Thyroid gland (tissue), 4 donors: ENCODE measurements at regions not wholly inside any gene's neighbourhood (a gene's known extent, or its start where the extent isn't known, plus 50 kb on each side); places are given as distances from the start of the nearest gene placed in this dataset.

Experiments used
- DNase-seq, 2 donors: peaks; one replicate each; pipeline ENCODE4 v3.0.0-alpha.2; 2019
- H3K27ac ChIP-seq, 3 donors: fragments of 200-600 bp; sonication (generic); 1 replicate in 2 of 3; 2 replicates in 1 of 3; pipeline ENCODE4 v1.5.1; 2016 to 2019; ENCODE audit warnings: mild to moderate bottlenecking in 1 of 3, moderate library complexity in 1 of 3
- H3K27me3 ChIP-seq: fragments of 200-600 bp; sonication (generic); one replicate; pipeline ENCODE4 v1.5.1; 2019
- H3K36me3 ChIP-seq, 2 donors: fragments of 200-600 bp; sonication (generic); one replicate each; pipeline ENCODE4 v1.5.1; 2016 to 2019
- H3K4me1 ChIP-seq, 2 donors: fragments of 200-600 bp; sonication (generic); one replicate each; pipeline ENCODE4 v1.5.1; 2017 to 2019
- H3K4me3 ChIP-seq, 3 donors: fragments of 200-600 bp; sonication (generic); replicated peaks in 1 of 3; 1 replicate in 2 of 3; 2 replicates in 1 of 3; pipeline ENCODE4 v1.5.1; 2016; ENCODE audit warnings: mild to moderate bottlenecking in 1 of 3
- H3K9me3 ChIP-seq: fragments of 200-600 bp; sonication (generic); one replicate; pipeline ENCODE4 v1.5.1; 2017
- POLR2A ChIP-seq, 2 donors: fragments of 450-650 bp; IDR thresholded peaks; one replicate each; pipeline ENCODE4 v1.6.1; 2017; ENCODE audit warnings: antibody characterized with exemption in 2 of 2, mild to moderate bottlenecking in 2 of 2, moderate library complexity in 1 of 2
- WGBS, 2 donors: methylation state at CpG; one replicate each; pipeline ENCODE4 v1.1.5; 2017; 5-methylcytosine and 5-hydroxymethylcytosine counted together
- intact Hi-C: fragments of 100-400 bp; cut with DNase I; formaldehyde crosslinking; loops from one replicate; pipeline ENCODE4 v1.15.1; 2023
- TF ChIP-seq, protein P1 (sequence below), 6 experiments: fragments of 200-600 bp in 3 of 6; fragments of 450-650 bp in 3 of 6; sonication (generic) in 3 of 6; IDR thresholded peaks; one replicate each; pipeline ENCODE4 v1.5.1; 2016 to 2019; ENCODE audit warnings: antibody characterized with exemption in 6 of 6, mild to moderate bottlenecking in 2 of 6, inconsistent platforms in 1 of 6, moderate library complexity in 1 of 6

DNA sequence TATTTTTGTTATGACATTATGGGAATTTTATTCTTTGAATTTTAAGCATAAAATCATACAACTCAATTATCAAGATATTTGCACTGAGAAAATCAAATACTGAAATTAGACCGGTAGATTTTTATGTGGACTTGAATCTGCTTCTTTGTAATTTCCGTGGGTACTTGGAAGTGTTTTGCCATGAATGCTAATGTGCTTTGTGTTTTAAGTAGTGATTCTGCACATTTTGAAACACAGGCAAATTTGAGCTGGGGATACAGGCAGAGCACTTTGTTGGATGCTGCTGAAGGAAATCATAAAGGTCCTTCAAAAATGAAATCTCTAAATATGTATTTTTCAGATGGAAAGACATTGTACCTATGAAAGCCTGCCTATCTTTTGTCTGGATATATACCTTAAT, 446.3 kb upstream of the POU3F3 start:
- Histone ChIP-seq H3K27me3 (no peaks in the 10 kb centered on the region), H3K36me3 (no peaks in the 10 kb centered on the region), H3K4me3 (no peak overlapping the region), H3K27ac (no peak overlapping the region), H3K4me1 (no peaks in the 10 kb centered on the region), H3K9me3 (no peaks in the 10 kb centered on the region)
- WGBS, 2 donors = 90 to 92% methylated on average over 2 of the region's 2 CpGs
- DNase-seq = no peak
- intact Hi-C loops = no loop called here
- TF ChIP-seq, protein P1, sequence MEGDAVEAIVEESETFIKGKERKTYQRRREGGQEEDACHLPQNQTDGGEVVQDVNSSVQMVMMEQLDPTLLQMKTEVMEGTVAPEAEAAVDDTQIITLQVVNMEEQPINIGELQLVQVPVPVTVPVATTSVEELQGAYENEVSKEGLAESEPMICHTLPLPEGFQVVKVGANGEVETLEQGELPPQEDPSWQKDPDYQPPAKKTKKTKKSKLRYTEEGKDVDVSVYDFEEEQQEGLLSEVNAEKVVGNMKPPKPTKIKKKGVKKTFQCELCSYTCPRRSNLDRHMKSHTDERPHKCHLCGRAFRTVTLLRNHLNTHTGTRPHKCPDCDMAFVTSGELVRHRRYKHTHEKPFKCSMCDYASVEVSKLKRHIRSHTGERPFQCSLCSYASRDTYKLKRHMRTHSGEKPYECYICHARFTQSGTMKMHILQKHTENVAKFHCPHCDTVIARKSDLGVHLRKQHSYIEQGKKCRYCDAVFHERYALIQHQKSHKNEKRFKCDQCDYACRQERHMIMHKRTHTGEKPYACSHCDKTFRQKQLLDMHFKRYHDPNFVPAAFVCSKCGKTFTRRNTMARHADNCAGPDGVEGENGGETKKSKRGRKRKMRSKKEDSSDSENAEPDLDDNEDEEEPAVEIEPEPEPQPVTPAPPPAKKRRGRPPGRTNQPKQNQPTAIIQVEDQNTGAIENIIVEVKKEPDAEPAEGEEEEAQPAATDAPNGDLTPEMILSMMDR (IDR thresholded peaks at IDR 0.05) = no peak
- TF ChIP-seq POLR2A (IDR thresholded peaks at IDR 0.05) = no peak

DNA sequence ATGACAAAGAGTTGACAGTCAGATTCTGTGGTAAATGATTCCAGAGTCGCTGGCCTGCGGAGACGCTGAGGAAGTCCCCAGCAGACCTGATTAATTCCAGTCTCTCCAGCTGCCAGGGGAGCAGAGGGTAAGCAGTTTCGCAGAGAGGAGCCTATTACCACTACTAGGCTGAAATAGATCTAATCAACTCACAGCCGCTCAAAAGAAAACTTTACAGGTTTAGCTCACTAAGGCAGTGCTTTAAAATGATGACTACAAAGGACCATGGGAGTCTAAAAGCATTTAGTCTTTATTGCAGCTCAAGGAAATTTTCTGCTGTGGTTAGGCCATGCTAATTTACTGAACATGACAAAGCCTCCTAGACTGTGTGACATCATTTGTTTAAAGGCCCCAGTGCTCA, 445.6 kb upstream of the POU3F3 start:
- 60 to 76% methylated on average over 5 of the region's 5 CpGs for WGBS, 2 donors
- DNase-seq = no peak
- TF ChIP-seq, protein P1 (IDR thresholded peaks at IDR 0.05) = no peak
- no peak for TF ChIP-seq POLR2A (IDR thresholded peaks at IDR 0.05)

DNA sequence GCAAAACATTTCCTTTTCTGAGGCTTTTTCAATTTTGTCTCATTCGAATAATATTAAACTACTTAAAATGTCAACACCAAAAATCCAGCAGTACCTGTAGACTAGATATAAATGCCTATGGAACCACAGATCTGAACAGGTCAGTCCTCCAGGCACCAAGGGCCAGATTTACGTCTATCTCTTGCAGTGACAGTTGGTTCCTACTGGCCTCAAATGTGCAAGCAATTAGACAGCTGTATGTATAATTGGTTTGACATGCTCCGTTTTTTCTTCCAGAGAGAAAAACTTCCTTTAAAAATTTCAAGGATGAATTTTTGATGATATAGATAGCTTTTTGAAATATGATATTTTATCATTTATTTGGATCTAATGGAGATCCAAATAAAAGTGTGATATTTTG, 443.8 kb upstream of the POU3F3 start:
- no peaks in the 10 kb centered on the region for H3K36me3 ChIP-seq
- DNase-seq = no peak
- H3K9me3 ChIP-seq = no peaks in the 10 kb centered on the region
- H3K27me3 ChIP-seq = no peaks in the 10 kb centered on the region
- no peak for TF ChIP-seq POLR2A (IDR thresholded peaks at IDR 0.05)
- TF ChIP-seq, protein P1 (IDR thresholded peaks at IDR 0.05) = no peak
- H3K27ac ChIP-seq = no peak overlapping the region
- intact Hi-C loops = no loop called here
- 90 to 91% methylated on average over 3 of the region's 3 CpGs for WGBS, 2 donors
- H3K4me3 ChIP-seq = no peak overlapping the region
- H3K4me1 ChIP-seq = no peaks in the 10 kb centered on the region

More for the DNA sequence above, 445.6 kb upstream of the POU3F3 start:
- H3K4me1 ChIP-seq = no peaks in the 10 kb centered on the region
- H3K27me3 ChIP-seq = no peaks in the 10 kb centered on the region
- no peaks in the 10 kb centered on the region for H3K9me3 ChIP-seq
- H3K4me3 ChIP-seq = no peak overlapping the region
- no peaks in the 10 kb centered on the region for H3K36me3 ChIP-seq
- H3K27ac ChIP-seq = no peak overlapping the region
- intact Hi-C loops = no loop called here

DNA sequence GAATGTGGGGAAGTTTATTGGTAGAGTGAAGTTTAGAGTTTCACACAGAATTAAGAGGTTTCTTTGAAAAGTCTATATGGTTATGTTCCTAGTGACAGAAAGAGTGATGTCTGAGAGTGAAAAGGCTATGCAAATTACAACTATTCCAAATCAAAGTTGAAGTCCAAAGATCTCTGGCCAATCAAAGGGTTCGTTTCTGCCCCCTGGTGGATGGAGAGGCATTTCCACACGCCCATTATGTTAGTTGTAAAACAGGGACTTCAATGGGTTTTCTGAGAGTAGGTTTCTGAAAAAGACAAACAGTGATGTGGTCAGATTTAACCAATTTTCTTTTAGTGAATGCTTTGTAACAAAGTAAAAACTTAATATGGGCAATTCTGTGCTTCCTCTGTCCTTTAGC, 441.5 kb upstream of the POU3F3 start:
- TF ChIP-seq, protein P1 (IDR thresholded peaks at IDR 0.05) = peak in 5 of 6 experiments; percentile 22 to 65 (median 53)
- no peak for TF ChIP-seq POLR2A (IDR thresholded peaks at IDR 0.05)
- H3K9me3 ChIP-seq = no peaks in the 10 kb centered on the region
- H3K27ac ChIP-seq = no peak overlapping the region
- WGBS, 2 donors = 9 to 14% methylated on average over 2 of the region's 2 CpGs
- intact Hi-C loops = no loop called here
- H3K4me3 ChIP-seq = no peak overlapping the region
- no peaks in the 10 kb centered on the region for H3K4me1 ChIP-seq
- peak; percentile 41 to 64 for DNase-seq
- H3K36me3 ChIP-seq = no peaks in the 10 kb centered on the region
- H3K27me3 ChIP-seq = no peaks in the 10 kb centered on the region

DNA sequence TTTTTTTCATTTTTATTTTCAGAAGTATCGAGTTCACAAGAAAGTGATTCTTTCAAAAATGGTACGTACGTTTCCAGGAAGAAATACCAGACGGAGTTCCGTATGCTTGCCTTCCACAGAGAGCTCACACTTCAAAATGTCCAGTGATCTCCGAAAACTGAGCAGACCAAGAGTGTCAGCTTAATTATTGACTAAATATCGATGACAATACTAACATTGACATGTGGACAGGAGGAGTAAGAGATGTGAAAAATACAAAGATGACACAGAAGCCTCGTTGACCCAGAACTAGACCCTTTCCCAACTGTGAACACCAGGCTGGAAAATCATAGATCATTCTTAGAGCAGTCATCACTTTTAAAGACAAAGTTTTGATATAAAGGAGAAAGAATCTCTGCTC, 440.0 kb upstream of the POU3F3 start:
- Histone ChIP-seq H3K4me1 (no peaks in the 10 kb centered on the region), H3K9me3 (no peaks in the 10 kb centered on the region), H3K36me3 (no peaks in the 10 kb centered on the region), H3K4me3 (no peak overlapping the region), H3K27ac (no peak overlapping the region), H3K27me3 (no peaks in the 10 kb centered on the region)
- intact Hi-C loops = no loop called here
- no peak for DNase-seq
- WGBS, 2 donors = 84 to 87% methylated on average over 8 of the region's 8 CpGs
- TF ChIP-seq POLR2A (IDR thresholded peaks at IDR 0.05) = no peak
- TF ChIP-seq, protein P1 (IDR thresholded peaks at IDR 0.05) = no peak
